SK-N-SH treated with all-trans-retinoic acid at 6 μM for 48 hours (cell line): ENCODE measurements at regions not wholly inside any gene's neighbourhood (a gene's known extent, or its start where the extent isn't known, plus 50 kb on each side); places are given as distances from the start of the nearest gene placed in this dataset.

ENCODE experiments used
- ATAC-seq: fragments of 200-7000 bp; cut with Tn5 transposase; 3 replicates; pipeline ENCODE4 v1.9.1; 2020; ENCODE audit warnings: mild to moderate bottlenecking, moderate library complexity
- ARNTL ChIP-seq: fragments of 450-650 bp; formaldehyde crosslinking; IDR thresholded peaks from 2 replicates; pipeline ENCODE4 v1.5.0; 2020; ENCODE audit warnings: low read depth, mild to moderate bottlenecking, moderate library complexity, borderline replicate concordance
- BACH2 ChIP-seq: fragments of 250-450 bp; sonication (Bioruptor Pico); IDR thresholded peaks from 2 replicates; pipeline ENCODE4 v1.9.0; 2021; ENCODE audit warnings: mild to moderate bottlenecking, borderline replicate concordance
- CSDC2 ChIP-seq: fragments of 250-450 bp; sonication (Bioruptor Pico); IDR thresholded peaks from 2 replicates; pipeline ENCODE4 v1.5.0; 2020; ENCODE audit warnings: mild to moderate bottlenecking, moderate library complexity
- ESRRG ChIP-seq: fragments of 250-450 bp; sonication (Bioruptor Pico); IDR thresholded peaks from 2 replicates; pipeline ENCODE4 v1.6.1; 2021; ENCODE audit warnings: mild to moderate bottlenecking
- GLIS3 ChIP-seq: fragments of 250-450 bp; sonication (Bioruptor Pico); IDR thresholded peaks from 2 replicates; pipeline ENCODE4 v1.5.0; 2020; ENCODE audit warnings: mild to moderate bottlenecking, moderate library complexity
- ISL1 ChIP-seq: fragments of 250-450 bp; sonication (Bioruptor Pico); IDR thresholded peaks from 2 replicates; pipeline ENCODE4 v2.1.2; 2022; ENCODE audit warnings: mild to moderate bottlenecking, moderate library complexity
- OSR1 ChIP-seq: fragments of 250-450 bp; sonication (Bioruptor Pico); IDR thresholded peaks from 2 replicates; pipeline ENCODE4 v1.8.0; 2022; ENCODE audit warnings: moderate library complexity, mild to moderate bottlenecking, inconsistent platforms
- PPARA ChIP-seq: fragments of 250-450 bp; sonication (Bioruptor Pico); IDR thresholded peaks from 2 replicates; pipeline ENCODE4 v1.5.0; 2020; ENCODE audit warnings: mild to moderate bottlenecking, borderline replicate concordance
- SNAI2 ChIP-seq: fragments of 250-450 bp; sonication (Bioruptor Pico); IDR thresholded peaks from 2 replicates; pipeline ENCODE4 v1.5.0; 2020; ENCODE audit warnings: mild to moderate bottlenecking, moderate library complexity
- TCF4 ChIP-seq: fragments of 250-450 bp; sonication (Bioruptor Pico); IDR thresholded peaks from 2 replicates; pipeline ENCODE4 v1.8.0; 2021; ENCODE audit warnings: mild to moderate bottlenecking, moderate library complexity, borderline replicate concordance
- TOX ChIP-seq: fragments of 250-450 bp; sonication (Bioruptor Pico); IDR thresholded peaks from 2 replicates; pipeline ENCODE4 v1.8.0; 2021; ENCODE audit warnings: mild to moderate bottlenecking, moderate library complexity, borderline replicate concordance
- ZC3H10 ChIP-seq: fragments of 250-450 bp; sonication (Bioruptor Pico); IDR thresholded peaks from 2 replicates; pipeline ENCODE4 v1.5.1; 2021; ENCODE audit warnings: mild to moderate bottlenecking, moderate library complexity
- ZFP3 ChIP-seq: fragments of 250-450 bp; sonication (Bioruptor Pico); IDR thresholded peaks from 2 replicates; pipeline ENCODE4 v1.5.0; 2020; ENCODE audit warnings: mild to moderate bottlenecking, moderate library complexity
- ZFP30 ChIP-seq: fragments of 450-650 bp; formaldehyde crosslinking; IDR thresholded peaks from 2 replicates; pipeline ENCODE4 v1.5.0; 2022; ENCODE audit warnings: mild to moderate bottlenecking, moderate library complexity
- ZNF565 ChIP-seq: fragments of 450-650 bp; formaldehyde crosslinking; conservative IDR thresholded peaks from 2 replicates; pipeline ENCODE4 v1.5.0; 2020; ENCODE audit warnings: low read depth, mild to moderate bottlenecking, moderate library complexity
- ZNF70 ChIP-seq: fragments of 450-650 bp; formaldehyde crosslinking; IDR thresholded peaks from 2 replicates; pipeline ENCODE4 v1.5.0; 2020; ENCODE audit warnings: mild to moderate bottlenecking, moderate library complexity
- ZNF8 ChIP-seq: fragments of 450-650 bp; formaldehyde crosslinking; IDR thresholded peaks from 2 replicates; pipeline ENCODE4 v1.5.0; 2020; ENCODE audit warnings: mild to moderate bottlenecking, moderate library complexity
- TF ChIP-seq, protein P1 (sequence below): fragments of 250-450 bp; sonication (Bioruptor Pico); IDR thresholded peaks from 2 replicates; pipeline ENCODE4 v1.5.1; 2020; ENCODE audit warnings: low read depth, mild to moderate bottlenecking, moderate library complexity
- TF ChIP-seq, protein P2 (sequence below): fragments of 250-450 bp; sonication (Bioruptor Pico); IDR thresholded peaks from 2 replicates; pipeline ENCODE4 v1.5.1; 2021; ENCODE audit warnings: mild to moderate bottlenecking, moderate library complexity
- TF ChIP-seq, protein P3 (sequence below): fragments of 250-450 bp; sonication (Bioruptor Pico); IDR thresholded peaks from 2 replicates; pipeline ENCODE4 v1.5.0; 2020; ENCODE audit warnings: mild to moderate bottlenecking, moderate library complexity
- TF ChIP-seq, protein P4 (sequence below): fragments of 250-450 bp; sonication (Bioruptor Pico); IDR thresholded peaks from 2 replicates; pipeline ENCODE4 v1.8.0; 2020; ENCODE audit warnings: mild to moderate bottlenecking, moderate library complexity, borderline replicate concordance
- TF ChIP-seq, protein P5 (sequence below): fragments of 250-450 bp; sonication (Bioruptor Pico); IDR thresholded peaks from 2 replicates; pipeline ENCODE4 v1.8.0; 2021; ENCODE audit warnings: low read depth, mild to moderate bottlenecking, moderate library complexity, borderline replicate concordance

DNA sequence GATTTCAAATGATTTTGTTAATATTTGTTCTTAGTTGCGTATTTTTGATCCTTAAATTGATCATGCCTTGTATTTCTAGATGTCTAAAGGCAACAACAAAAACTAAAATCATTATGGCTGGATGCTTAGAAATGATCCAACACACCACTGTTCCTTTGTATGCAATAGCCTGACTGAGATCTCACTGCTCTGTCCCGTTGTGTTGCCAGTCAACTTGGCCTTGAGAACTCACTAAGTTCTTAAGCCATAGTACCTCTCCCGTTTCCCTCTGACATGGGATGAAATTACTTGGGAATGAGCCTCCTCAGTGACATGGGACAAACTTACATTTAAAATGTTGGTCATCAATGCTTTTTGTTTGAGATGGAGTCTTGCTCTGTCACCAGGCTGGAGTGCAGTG is 222.0 kb upstream of the HS6ST1 start:
- TF ChIP-seq TOX (CRISPR knock-in tag) (no peak), ZFP30 (CRISPR knock-in tag) (no peak)
- no peak for ATAC-seq

DNA sequence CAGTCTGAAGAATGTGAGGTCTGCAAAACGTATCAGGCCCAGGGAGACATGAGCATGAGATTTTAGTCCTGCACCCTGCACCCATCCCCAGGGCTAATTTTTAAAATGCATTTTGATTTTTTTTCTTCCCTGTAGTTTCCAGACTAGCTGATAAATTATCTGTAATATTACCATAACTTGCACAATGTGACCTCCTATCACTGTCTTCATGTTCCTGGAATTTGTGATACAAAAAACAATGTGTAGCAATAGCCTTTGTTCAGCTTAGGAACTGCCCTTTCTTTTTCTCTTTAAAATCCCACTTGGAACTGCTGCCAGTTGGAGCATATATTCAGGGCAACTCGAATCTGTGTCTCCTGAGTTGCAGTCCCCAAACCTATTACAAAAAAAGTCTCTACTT is 222.8 kb upstream of the HS6ST1 start:
- no peak for ATAC-seq
- TF ChIP-seq, protein P1, sequence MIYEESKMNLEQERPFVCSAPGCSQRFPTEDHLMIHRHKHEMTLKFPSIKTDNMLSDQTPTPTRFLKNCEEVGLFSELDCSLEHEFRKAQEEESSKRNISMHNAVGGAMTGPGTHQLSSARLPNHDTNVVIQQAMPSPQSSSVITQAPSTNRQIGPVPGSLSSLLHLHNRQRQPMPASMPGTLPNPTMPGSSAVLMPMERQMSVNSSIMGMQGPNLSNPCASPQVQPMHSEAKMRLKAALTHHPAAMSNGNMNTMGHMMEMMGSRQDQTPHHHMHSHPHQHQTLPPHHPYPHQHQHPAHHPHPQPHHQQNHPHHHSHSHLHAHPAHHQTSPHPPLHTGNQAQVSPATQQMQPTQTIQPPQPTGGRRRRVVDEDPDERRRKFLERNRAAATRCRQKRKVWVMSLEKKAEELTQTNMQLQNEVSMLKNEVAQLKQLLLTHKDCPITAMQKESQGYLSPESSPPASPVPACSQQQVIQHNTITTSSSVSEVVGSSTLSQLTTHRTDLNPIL (CRISPR knock-in tag), result no peak
- TF ChIP-seq, protein P2, sequence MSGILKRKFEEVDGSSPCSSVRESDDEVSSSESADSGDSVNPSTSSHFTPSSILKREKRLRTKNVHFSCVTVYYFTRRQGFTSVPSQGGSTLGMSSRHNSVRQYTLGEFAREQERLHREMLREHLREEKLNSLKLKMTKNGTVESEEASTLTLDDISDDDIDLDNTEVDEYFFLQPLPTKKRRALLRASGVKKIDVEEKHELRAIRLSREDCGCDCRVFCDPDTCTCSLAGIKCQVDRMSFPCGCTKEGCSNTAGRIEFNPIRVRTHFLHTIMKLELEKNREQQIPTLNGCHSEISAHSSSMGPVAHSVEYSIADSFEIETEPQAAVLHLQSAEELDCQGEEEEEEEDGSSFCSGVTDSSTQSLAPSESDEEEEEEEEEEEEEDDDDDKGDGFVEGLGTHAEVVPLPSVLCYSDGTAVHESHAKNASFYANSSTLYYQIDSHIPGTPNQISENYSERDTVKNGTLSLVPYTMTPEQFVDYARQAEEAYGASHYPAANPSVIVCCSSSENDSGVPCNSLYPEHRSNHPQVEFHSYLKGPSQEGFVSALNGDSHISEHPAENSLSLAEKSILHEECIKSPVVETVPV, result no peak
- TF ChIP-seq ISL1 (CRISPR knock-in tag), result no peak
- TF ChIP-seq TCF4, result no peak
- TF ChIP-seq, all 23 proteins: peak for 0

DNA sequence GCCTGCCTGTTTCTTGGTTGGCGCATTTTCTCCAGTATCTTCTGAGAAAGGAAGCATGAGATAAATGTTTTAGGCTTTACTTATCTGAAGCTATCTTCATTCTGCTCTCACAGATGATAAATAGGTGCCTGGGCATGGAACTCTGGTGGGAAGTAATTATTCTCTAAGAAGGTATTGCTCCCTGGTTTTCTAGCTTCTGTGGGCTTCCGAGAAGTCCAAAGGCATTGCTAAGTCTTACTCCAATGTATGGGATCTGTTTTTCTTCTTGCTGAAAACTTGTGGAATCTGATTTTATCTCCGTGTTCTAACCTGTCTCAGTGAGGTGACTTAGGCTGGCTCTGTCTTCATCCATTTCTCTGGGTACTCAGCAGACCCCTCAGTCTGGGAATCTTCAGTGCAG is 224.4 kb upstream of the HS6ST1 start:
- TF ChIP-seq, protein P3, sequence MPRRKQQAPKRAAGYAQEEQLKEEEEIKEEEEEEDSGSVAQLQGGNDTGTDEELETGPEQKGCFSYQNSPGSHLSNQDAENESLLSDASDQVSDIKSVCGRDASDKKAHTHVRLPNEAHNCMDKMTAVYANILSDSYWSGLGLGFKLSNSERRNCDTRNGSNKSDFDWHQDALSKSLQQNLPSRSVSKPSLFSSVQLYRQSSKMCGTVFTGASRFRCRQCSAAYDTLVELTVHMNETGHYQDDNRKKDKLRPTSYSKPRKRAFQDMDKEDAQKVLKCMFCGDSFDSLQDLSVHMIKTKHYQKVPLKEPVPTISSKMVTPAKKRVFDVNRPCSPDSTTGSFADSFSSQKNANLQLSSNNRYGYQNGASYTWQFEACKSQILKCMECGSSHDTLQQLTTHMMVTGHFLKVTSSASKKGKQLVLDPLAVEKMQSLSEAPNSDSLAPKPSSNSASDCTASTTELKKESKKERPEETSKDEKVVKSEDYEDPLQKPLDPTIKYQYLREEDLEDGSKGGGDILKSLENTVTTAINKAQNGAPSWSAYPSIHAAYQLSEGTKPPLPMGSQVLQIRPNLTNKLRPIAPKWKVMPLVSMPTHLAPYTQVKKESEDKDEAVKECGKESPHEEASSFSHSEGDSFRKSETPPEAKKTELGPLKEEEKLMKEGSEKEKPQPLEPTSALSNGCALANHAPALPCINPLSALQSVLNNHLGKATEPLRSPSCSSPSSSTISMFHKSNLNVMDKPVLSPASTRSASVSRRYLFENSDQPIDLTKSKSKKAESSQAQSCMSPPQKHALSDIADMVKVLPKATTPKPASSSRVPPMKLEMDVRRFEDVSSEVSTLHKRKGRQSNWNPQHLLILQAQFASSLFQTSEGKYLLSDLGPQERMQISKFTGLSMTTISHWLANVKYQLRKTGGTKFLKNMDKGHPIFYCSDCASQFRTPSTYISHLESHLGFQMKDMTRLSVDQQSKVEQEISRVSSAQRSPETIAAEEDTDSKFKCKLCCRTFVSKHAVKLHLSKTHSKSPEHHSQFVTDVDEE, result no peak
- TF ChIP-seq ZFP3, result no peak
- TF ChIP-seq TCF4, result no peak
- no peak for TF ChIP-seq BACH2 (CRISPR knock-in tag)
- no peak for TF ChIP-seq ZNF8
- TF ChIP-seq ZNF565 (CRISPR knock-in tag), result no peak
- no peak for TF ChIP-seq GLIS3 (CRISPR knock-in tag)
- TF ChIP-seq ZC3H10, result no peak
- no peak for TF ChIP-seq SNAI2 (CRISPR knock-in tag)
- TF ChIP-seq PPARA (CRISPR knock-in tag), result no peak
- TF ChIP-seq CSDC2, result no peak
- no peak for TF ChIP-seq ESRRG (CRISPR knock-in tag)
- TF ChIP-seq OSR1, result no peak
- TF ChIP-seq, protein P4, sequence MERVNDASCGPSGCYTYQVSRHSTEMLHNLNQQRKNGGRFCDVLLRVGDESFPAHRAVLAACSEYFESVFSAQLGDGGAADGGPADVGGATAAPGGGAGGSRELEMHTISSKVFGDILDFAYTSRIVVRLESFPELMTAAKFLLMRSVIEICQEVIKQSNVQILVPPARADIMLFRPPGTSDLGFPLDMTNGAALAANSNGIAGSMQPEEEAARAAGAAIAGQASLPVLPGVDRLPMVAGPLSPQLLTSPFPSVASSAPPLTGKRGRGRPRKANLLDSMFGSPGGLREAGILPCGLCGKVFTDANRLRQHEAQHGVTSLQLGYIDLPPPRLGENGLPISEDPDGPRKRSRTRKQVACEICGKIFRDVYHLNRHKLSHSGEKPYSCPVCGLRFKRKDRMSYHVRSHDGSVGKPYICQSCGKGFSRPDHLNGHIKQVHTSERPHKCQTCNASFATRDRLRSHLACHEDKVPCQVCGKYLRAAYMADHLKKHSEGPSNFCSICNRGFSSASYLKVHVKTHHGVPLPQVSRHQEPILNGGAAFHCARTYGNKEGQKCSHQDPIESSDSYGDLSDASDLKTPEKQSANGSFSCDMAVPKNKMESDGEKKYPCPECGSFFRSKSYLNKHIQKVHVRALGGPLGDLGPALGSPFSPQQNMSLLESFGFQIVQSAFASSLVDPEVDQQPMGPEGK (CRISPR knock-in tag), result no peak
- no peak for TF ChIP-seq TOX (CRISPR knock-in tag)
- TF ChIP-seq ARNTL (CRISPR knock-in tag), result no peak
- TF ChIP-seq, protein P1 (CRISPR knock-in tag), result no peak
- ATAC-seq, result no peak

DNA sequence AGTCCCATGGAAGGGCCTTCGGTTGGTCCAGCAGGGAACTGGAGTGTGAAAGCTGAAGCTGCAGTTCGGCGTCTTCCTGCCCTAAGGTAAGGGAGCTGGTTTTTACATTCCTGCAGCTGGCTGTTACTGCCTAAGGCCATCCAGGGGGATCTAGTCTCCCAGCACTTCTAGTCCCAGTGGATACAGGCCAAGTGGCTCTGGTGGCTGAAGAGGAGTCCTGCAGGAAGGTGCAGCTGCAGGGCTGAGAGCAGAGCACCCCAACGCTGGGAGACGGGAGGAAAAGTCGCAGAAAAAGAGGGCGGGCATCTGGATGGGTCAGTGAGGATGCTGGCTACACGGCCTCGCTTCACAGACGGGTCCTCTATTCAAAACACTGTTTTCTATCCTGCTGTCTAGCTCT is 225.0 kb upstream of the HS6ST1 start:
- no peak for ATAC-seq
- TF ChIP-seq, protein P5, sequence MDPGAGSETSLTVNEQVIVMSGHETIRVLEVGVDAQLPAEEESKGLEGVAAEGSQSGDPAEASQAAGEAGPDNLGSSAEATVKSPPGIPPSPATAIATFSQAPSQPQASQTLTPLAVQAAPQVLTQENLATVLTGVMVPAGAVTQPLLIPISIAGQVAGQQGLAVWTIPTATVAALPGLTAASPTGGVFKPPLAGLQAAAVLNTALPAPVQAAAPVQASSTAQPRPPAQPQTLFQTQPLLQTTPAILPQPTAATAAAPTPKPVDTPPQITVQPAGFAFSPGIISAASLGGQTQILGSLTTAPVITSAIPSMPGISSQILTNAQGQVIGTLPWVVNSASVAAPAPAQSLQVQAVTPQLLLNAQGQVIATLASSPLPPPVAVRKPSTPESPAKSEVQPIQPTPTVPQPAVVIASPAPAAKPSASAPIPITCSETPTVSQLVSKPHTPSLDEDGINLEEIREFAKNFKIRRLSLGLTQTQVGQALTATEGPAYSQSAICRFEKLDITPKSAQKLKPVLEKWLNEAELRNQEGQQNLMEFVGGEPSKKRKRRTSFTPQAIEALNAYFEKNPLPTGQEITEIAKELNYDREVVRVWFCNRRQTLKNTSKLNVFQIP (CRISPR knock-in tag), result no peak
- TF ChIP-seq OSR1 (no peak), PPARA (CRISPR knock-in tag) (no peak), CSDC2 (no peak), ISL1 (CRISPR knock-in tag) (no peak), ZNF70 (no peak), ZC3H10 (no peak), TCF4 (no peak)
